ENCODE measurements at regions not wholly inside any gene's neighbourhood (a gene's known extent, or its start where the extent isn't known, plus 50 kb on each side); places are given as distances from the start of the nearest gene placed in this dataset.

DNA sequence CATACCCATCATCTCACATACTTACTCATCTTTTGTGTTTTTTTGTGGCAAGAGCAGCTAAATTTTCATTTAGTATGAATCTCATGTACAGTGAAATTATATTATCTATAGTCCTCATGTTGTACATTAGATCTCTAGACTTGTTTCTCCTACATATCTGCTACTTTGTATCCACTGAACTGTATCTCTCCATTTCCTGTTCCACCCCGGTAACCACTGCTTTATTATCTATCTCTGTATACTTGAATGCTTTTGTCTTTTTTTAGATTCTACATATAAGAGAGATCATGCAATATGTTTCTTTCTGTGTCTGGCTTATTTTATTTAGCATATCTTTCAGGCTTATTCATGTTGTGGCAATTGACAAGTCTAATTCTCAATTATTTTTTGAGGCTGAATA is 125.1 kb downstream of the ANKRD7 start:
- TF ChIP-seq, protein P1, sequence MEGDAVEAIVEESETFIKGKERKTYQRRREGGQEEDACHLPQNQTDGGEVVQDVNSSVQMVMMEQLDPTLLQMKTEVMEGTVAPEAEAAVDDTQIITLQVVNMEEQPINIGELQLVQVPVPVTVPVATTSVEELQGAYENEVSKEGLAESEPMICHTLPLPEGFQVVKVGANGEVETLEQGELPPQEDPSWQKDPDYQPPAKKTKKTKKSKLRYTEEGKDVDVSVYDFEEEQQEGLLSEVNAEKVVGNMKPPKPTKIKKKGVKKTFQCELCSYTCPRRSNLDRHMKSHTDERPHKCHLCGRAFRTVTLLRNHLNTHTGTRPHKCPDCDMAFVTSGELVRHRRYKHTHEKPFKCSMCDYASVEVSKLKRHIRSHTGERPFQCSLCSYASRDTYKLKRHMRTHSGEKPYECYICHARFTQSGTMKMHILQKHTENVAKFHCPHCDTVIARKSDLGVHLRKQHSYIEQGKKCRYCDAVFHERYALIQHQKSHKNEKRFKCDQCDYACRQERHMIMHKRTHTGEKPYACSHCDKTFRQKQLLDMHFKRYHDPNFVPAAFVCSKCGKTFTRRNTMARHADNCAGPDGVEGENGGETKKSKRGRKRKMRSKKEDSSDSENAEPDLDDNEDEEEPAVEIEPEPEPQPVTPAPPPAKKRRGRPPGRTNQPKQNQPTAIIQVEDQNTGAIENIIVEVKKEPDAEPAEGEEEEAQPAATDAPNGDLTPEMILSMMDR (IDR thresholded peaks at IDR 0.05; ENCODE audit: insufficient read depth, low read length, poor library complexity, severe bottlenecking), result no peak
- no peak for TF ChIP-seq EZH2phosphoT487 (conservative IDR thresholded peaks at IDR 0.05; ENCODE audit: low read length)
